ENCODE measurements at regions not wholly inside any gene's neighbourhood (a gene's known extent, or its start where the extent isn't known, plus 50 kb on each side); places are given as distances from the start of the nearest gene placed in this dataset.

DNA sequence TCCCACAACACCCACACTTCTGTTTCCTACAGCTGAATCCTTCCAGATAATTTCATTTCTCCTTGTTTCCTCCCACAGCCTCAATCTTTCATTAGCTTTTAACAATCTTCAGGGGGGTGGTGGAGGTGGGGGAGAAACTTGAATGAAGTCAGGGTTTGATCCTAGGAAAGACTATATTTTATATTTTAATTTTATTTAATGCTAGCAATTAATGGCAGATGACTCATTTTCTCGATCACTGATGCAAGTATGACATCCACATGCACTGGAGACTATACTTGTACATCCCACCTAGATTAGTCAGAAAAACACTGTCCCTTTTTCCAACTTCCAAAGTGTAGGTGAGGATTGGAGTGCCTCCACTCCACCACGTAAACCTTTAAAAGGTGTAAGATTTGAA, 1181.3 kb upstream of the AUTS2 start:
- TF ChIP-seq CTCF (IDR thresholded peaks at IDR 0.05; ENCODE audit: low read length) (no peak), EZH2phosphoT487 (IDR thresholded peaks at IDR 0.05; ENCODE audit: low read length) (no peak)
